Retina (tissue), 1 donor: ENCODE measurements at regions not wholly inside any gene's neighbourhood (a gene's known extent, or its start where the extent isn't known, plus 50 kb on each side); places are given as distances from the start of the nearest gene placed in this dataset.
A peak's percentile ranks its signal among the peaks of the same experiment; 100 is the strongest.

Source experiments
- DNase-seq: peaks from one replicate; pipeline ENCODE4 v3.0.0-alpha.2; 2016

- DNase-seq: no peak
These were observed 281.1 kb downstream of the MRPL39 start for GRCh38 chr21:25326181-25326580.

- DNase-seq: no peak
These were observed 282.6 kb downstream of the MRPL39 start for GRCh38 chr21:25324666-25325065.

DNA sequence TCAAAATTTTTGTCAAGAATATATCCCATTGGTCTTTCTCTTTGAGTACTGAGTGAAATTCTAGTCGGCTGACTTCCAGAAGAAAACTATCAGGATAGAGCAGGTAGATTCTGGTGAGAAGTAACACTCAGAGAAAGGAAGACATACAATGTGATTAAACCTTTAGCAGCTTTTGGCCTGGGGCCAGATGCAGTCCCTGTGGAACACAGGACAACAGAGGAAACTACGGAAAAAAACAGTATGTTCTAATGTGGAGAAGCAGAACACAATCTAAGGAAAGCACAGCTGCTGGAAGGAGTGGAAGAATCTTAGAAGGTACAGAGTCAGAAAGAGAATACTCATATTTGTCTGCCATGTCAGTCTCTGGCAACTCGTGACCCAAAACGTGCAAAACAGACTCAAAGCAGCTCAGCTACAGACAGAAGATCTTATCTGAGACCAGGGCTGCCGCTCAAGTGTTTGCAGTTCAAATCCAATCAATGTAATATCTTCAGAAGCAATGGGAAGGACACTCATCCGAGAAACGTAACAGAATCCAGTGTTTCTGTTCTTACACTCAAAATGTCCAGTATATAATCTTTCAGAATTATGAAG lies 283.8 kb downstream of the MRPL39 start:
- no peak for DNase-seq

- no peak for DNase-seq
These were observed 293.0 kb downstream of the MRPL39 start for GRCh38 chr21:25314247-25314646.

GRCh38 chr21:25313829-25314228 lies 293.5 kb downstream of the MRPL39 start:
- DNase-seq: no peak

DNA sequence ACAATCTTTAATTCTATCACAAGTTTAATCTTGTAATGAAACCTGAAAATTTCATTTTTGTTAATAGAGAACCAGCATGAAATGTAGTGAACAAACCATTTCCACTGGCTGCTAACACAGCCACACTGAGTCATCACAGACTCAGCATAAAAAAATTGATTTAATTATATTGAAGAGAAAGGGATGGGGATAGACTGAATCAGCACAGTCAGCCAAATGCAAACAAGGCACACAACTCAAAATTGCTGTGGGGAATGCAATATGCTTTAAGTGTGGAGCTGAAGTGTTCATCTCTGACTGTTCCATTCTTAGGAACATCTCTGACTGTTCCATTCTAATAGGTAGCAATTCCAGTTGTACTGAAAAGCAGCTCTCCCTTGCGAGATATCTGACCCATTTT lies 299.8 kb downstream of the MRPL39 start:
- DNase-seq: no peak

DNA sequence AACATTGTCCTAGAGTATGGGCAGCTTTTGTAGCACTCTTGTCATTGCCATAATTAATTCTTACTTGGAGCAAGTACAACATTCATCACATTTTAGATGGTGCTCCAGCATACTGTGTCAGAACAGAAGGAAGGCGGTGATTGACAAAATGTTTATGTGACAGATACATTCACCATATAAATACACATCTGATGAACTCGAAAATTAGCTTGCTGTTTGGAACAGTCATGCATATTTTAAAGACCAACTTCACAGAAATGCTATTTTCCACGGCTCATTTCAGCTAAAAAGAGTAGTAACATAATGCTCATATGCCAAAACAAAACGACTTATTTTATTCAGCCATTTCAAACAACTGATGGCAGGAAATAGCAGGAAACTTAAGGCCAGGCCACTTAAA lies 302.7 kb downstream of the MRPL39 start:
- DNase-seq: no peak

DNA sequence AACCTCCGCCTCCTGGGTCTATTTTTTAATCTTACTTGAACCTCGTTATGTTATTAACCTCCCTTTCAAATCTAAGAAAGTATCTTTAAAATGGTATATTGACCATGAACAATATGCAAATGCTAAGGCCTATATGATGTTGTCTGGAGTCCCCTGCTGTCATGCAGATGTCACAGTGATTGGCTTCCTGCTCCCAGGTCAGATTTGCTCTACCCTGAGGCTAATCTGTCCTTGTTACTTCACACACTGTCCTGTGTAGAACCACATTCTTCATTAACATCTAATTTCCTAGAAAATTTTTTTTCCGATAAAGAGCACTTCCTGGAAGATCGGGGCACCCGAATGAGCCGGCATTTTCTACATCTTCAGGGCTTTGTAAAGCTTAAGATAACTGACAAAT lies 306.6 kb downstream of the MRPL39 start:
- no peak for DNase-seq

GRCh38 chr21:25298512-25299491 lies 308.5 kb downstream of the MRPL39 start:
- DNase-seq: no peak

GRCh38 chr21:25297117-25297516 lies 310.2 kb downstream of the MRPL39 start:
- no peak for DNase-seq

- no peak for DNase-seq
These were observed 311.0 kb downstream of the MRPL39 start for GRCh38 chr21:25296252-25296651.

DNA sequence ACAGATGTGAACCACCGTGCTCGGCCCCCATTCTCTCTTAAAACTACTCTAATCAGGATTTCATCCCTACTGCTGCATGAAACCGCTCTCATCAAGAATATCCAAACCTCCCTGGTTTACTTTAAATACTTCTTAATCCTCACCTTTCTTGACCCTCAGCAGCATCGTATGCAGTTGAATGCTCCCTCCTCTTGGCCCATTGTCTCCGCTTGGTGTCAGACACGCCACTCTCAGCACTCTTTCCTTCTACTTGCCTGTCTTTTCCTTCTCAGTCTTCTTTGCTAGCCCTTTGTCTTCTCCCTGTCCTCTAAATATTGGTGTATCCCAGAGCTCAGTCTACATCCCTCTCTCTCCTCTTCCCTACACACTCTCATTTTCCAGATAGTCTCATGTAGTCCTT lies 314.9 kb downstream of the MRPL39 start:
- DNase-seq: no peak

- DNase-seq: no peak
These were observed 323.6 kb downstream of the MRPL39 start for GRCh38 chr21:25283720-25284119.

GRCh38 chr21:25281134-25281533 lies 326.1 kb downstream of the MRPL39 start:
- no peak for DNase-seq

- DNase-seq: no peak
These were observed 327.2 kb downstream of the MRPL39 start for GRCh38 chr21:25280061-25280460.

DNA sequence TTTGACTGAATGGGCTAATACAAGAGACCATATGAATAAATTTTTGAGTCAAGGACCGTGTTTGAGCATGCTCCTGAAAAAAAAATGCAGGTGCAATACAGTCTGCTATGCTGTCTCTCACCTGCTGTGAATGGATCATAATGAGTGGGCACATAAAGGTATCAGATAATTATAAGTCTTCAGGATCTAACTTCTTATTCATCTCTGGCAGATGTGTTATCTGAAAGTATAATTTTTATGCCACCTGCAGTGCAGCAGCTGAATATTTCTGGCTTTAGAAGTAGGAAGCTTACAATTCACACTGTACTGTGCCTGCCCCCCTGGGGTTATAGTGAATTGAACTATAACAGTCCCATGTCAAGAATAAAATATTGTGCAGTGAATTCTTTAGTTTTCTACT lies 333.3 kb downstream of the MRPL39 start:
- no peak for DNase-seq

DNA sequence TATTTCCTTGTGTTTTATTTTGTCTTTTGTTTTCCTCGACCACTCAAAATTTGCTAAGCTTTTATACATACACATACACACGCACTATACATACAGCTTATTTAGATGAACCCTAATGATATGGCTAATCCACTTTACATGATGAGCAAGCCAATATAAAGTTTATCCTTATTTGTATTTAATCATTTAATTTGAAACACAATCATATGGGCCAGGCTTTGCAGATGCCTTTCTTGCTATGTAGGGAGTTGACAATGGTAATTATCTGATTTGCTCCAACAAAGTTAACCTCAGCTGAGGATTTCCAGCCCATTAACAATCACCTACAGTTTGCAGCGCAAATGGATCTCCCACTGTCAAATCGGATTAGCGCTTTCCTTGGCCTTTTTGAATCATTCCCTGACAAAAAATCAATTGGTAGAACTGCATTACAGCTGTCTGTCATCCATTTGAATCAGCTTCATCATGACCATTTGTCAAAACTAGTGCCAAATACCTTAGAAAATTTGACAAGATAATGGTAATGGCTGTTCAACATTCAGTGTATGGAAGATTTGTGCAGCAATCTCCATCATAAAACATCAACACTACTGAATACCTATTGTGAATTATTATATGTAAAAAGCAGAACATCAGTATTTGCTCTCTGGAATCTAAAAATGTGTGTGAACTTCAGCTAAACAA lies 352.6 kb downstream of the MRPL39 start:
- peak; percentile 76 for DNase-seq

DNA sequence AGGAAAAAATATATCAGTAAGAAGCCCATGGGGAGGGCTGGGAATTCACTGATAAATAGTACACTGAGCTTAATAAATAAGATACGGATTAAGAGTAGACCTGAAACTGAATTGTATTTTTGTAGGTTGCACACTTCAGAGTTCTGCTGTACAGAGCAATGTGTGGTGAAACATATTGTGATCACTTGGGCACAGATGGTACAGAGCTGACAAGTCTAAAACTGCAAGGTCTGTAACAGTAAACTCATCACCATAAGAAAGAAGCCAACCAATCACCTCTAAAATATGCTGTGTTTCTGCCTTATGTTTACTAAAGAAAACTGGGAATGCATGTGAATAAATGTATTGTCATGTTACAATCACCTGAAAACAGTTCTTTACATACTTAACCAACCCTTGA lies 360.7 kb downstream of the MRPL39 start:
- no peak for DNase-seq

DNA sequence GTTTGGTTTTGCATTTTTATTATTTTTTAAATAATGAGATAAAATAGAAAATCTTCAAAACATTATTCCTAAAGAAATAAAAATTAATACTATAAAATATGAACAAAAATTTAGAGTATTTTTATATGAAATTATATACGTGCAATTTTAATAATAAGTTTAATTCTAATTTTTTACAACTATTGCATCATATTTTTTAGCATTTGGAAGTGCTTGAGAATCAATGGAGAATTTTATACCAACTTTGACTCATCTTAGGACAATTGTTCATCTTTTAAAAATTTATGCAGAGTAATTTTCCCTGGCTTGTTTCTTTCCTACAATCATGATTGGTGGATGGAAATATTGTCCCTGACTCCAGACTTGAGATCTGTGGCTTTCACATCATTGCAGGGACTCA lies 362.5 kb downstream of the MRPL39 start:
- no peak for DNase-seq

GRCh38 chr21:25243808-25244207 lies 363.5 kb downstream of the MRPL39 start:
- DNase-seq: no peak

DNA sequence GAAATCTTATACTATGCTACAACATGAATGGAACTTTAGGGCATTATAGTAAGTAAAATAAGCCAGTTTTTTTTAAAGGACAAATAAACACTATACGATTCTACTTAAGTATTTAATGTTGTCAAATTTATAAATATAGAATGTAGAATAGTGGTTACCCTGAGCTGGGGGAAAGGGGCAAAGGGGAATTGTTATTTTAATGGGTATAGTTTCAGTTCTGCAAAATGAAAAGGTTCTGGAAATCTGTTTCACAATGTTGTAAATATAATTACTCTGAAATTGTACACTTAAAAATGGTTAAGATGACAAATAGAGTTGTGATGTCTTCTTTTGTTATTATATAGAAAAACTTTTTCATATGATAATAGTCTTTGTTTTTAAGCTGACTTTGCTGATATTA lies 366.3 kb downstream of the MRPL39 start:
- no peak for DNase-seq

GRCh38 chr21:25234857-25235801 lies 372.2 kb downstream of the MRPL39 start:
- DNase-seq: no peak

- no peak for DNase-seq
These were observed 386.3 kb downstream of the MRPL39 start for GRCh38 chr21:25220954-25221353.
